Stomach (tissue), 8 donors: ENCODE measurements at regions not wholly inside any gene's neighbourhood (a gene's known extent, or its start where the extent isn't known, plus 50 kb on each side); places are given as distances from the start of the nearest gene placed in this dataset.

ENCODE experiments used
- DNase-seq, 2 donors: peaks; one replicate each; pipeline versions ENCODE4 v3.0.0 to v3.0.0-alpha.2; 2013 to 2019
- H3K27ac ChIP-seq, 5 donors: fragments of 200-600 bp in 4 of 5; sonication (generic) in 4 of 5; one replicate each; pipeline ENCODE4 v1.5.1; 2013 to 2019; ENCODE audit warnings: mild to moderate bottlenecking in 1 of 5, moderate library complexity in 1 of 5
- H3K27me3 ChIP-seq, 3 donors: fragments of 200-600 bp; sonication (generic); one replicate each; pipeline ENCODE4 v1.5.1; 2017 to 2019; ENCODE audit warnings: mixed run types in 1 of 3
- H3K36me3 ChIP-seq, 4 donors: fragments of 200-600 bp; sonication (generic); 1 replicate in 3 of 4; 2 replicates in 1 of 4; pipeline ENCODE4 v1.5.1; 2016 to 2019
- H3K4me1 ChIP-seq, 4 donors: fragments of 200-600 bp; sonication (generic); one replicate each; pipeline ENCODE4 v1.5.1; 2016 to 2019
- H3K4me3 ChIP-seq, 4 donors: fragments of 200-600 bp; sonication (generic) in 3 of 4; one replicate each; pipeline ENCODE4 v1.5.1; 2016 to 2019; ENCODE audit warnings: mild to moderate bottlenecking in 1 of 4
- H3K9me3 ChIP-seq, 4 donors: fragments of 200-600 bp; sonication (generic); one replicate each; pipeline ENCODE4 v1.5.1; 2016 to 2019
- EP300 ChIP-seq: sonication (generic); formaldehyde crosslinking; IDR thresholded peaks from one replicate; pipeline ENCODE4 v1.6.1; 2017; ENCODE audit warnings: antibody characterized with exemption
- POLR2A ChIP-seq, 4 donors: fragments of 450-650 bp; IDR thresholded peaks; one replicate each; pipeline ENCODE4 v1.6.1; 2016; ENCODE audit warnings: antibody characterized with exemption in 4 of 4, control low read depth in 2 of 4, mild to moderate bottlenecking in 1 of 4, moderate library complexity in 1 of 4
- POLR2AphosphoS5 ChIP-seq, 3 donors: sonication (generic); formaldehyde crosslinking; IDR thresholded peaks; one replicate each; pipeline ENCODE4 v1.6.1; 2016; ENCODE audit warnings: antibody characterized with exemption in 3 of 3
- WGBS, 5 donors: extraction: QIAGEN DNeasy Blood & Tissue Kit in 3 of 5; methylation state at CpG; one replicate each; pipeline versions ENCODE4 v1.1.5 to v1.1.7; 2013 to 2018; 5-methylcytosine and 5-hydroxymethylcytosine counted together
- intact Hi-C: fragments of 100-400 bp; cut with DNase I; formaldehyde crosslinking; loops from one replicate; pipeline ENCODE4 v1.15.1; 2023; ENCODE audit warnings: low total_unique reads
- TF ChIP-seq, protein P1 (sequence below), 7 experiments: fragments of 450-650 bp in 4 of 7; fragments of 200-600 bp in 3 of 7; sonication (generic) in 3 of 7; IDR thresholded peaks; one replicate each; pipeline ENCODE4 v1.5.1; 2016 to 2019; ENCODE audit warnings: antibody characterized with exemption in 7 of 7, control low read depth in 2 of 7, mild to moderate bottlenecking in 1 of 7
- donor health status: healthy with polysubstance abuse.
- donor health status: Bipolar disorder and iron deficiency.
- donor health status: healthy.

DNA sequence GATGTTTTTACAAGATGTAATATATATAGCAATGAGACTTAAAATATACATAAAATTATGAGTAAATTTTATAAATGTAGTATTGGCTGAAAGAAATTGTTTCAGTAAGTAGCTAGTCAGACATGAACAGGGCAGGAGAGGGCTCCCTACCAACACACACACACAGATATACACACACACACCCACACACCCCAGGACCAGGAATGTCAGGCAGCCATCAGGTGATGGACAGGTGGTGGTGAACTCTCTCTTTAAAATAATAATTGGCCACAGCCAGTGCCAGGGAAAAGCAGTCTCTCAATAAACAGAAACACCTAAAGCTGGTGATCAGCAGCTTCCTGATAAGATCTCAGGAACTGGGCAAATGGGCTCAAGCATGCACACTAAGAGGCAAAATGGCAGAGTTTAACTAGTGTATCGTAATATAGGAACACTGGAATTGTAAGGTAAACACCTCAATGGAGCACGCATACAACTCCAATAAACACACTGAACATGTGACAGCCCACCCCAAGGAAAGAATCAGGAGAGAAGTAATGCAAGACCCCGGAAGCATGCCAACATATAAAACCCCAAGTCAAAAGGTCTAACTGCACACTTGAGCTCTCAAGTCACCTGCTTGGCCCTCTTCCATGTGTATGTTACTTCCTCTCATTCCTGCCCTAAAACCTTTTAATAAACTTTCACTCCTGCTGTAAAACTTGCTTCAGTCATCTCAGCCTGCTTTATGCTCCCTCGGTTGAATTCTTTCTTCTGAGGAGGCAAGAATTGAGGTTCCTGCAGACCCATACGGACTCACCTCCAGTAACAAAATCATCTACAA, 1034.1 kb upstream of the SEMA6D start:
- Histone ChIP-seq H3K9me3 (no peaks in the 10 kb centered on the region), H3K27ac (no peak overlapping the region), H3K4me3 (no peak overlapping the region), H3K27me3 (no peaks in the 10 kb centered on the region), H3K4me1 (no peaks in the 10 kb centered on the region), H3K36me3 (no peaks in the 10 kb centered on the region)
- WGBS, 5 donors = 70 to 89% (median 81%) methylated on average over 5 of the region's 5 CpGs
- TF ChIP-seq, protein P1, sequence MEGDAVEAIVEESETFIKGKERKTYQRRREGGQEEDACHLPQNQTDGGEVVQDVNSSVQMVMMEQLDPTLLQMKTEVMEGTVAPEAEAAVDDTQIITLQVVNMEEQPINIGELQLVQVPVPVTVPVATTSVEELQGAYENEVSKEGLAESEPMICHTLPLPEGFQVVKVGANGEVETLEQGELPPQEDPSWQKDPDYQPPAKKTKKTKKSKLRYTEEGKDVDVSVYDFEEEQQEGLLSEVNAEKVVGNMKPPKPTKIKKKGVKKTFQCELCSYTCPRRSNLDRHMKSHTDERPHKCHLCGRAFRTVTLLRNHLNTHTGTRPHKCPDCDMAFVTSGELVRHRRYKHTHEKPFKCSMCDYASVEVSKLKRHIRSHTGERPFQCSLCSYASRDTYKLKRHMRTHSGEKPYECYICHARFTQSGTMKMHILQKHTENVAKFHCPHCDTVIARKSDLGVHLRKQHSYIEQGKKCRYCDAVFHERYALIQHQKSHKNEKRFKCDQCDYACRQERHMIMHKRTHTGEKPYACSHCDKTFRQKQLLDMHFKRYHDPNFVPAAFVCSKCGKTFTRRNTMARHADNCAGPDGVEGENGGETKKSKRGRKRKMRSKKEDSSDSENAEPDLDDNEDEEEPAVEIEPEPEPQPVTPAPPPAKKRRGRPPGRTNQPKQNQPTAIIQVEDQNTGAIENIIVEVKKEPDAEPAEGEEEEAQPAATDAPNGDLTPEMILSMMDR (IDR thresholded peaks at IDR 0.05) = no peak
- TF ChIP-seq POLR2A (IDR thresholded peaks at IDR 0.05) (no peak), EP300 (no peak), POLR2AphosphoS5 (IDR thresholded peaks at IDR 0.05) (no peak)
- intact Hi-C loops = no loop called here
- no peak for DNase-seq

DNA sequence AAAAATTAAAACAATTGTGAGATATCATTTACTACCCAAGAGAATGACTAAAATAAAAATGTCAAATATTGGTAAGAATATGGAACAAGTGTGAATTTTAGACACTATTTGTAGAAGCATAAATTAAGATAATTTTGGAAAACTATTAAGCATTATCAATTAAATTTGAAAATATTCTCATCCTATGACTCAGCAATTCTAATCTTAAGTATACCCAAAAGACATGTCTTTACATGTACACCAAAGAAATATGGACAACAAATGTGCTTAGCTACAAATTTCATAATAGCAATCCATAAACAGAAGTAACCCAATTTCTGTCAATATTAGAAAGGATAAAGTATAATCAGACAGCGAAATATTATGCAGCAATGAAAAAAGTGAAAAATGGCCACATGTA, 1032.2 kb upstream of the SEMA6D start:
- no peak overlapping the region for H3K27ac ChIP-seq
- intact Hi-C loops = no loop called here
- no peaks in the 10 kb centered on the region for H3K27me3 ChIP-seq
- TF ChIP-seq POLR2AphosphoS5 (IDR thresholded peaks at IDR 0.05) (no peak), EP300 (no peak), POLR2A (IDR thresholded peaks at IDR 0.05) (no peak)
- TF ChIP-seq, protein P1 (IDR thresholded peaks at IDR 0.05) = no peak
- WGBS, 5 donors = 2 to 85% (median 36%) methylated on average over 1 of the region's 1 CpG
- H3K9me3 ChIP-seq = no peaks in the 10 kb centered on the region
- no peaks in the 10 kb centered on the region for H3K36me3 ChIP-seq
- no peak for DNase-seq
- H3K4me3 ChIP-seq = no peak overlapping the region
- no peaks in the 10 kb centered on the region for H3K4me1 ChIP-seq

DNA sequence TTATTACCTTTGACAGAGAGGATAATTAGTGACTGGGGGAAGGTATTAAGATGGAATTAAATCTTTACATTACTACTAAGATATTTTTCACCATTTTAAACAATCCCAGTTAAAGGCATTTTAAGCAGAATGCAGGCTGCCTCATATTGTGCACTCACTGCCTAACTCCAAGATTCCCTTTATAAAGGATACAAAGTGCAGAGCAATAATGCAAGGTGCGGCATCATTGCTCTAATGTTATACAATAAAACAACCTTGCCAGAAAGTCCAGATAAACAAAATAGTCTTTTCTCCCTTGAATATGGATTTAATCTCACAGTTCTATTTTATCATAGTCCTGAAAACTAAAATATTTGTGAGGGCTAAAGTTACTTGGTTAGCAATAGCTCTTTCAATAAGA, 1031.6 kb upstream of the SEMA6D start:
- Histone ChIP-seq H3K4me1 (no peaks in the 10 kb centered on the region), H3K9me3 (no peaks in the 10 kb centered on the region), H3K36me3 (no peaks in the 10 kb centered on the region), H3K4me3 (no peak overlapping the region), H3K27me3 (no peaks in the 10 kb centered on the region), H3K27ac (no peak overlapping the region)
- intact Hi-C loops = no loop called here
- WGBS, 5 donors = 84 to 96% (median 94%) methylated on average over 1 of the region's 1 CpG
- no peak for TF ChIP-seq POLR2AphosphoS5 (IDR thresholded peaks at IDR 0.05)
- no peak for TF ChIP-seq POLR2A (IDR thresholded peaks at IDR 0.05)
- no peak for TF ChIP-seq EP300
- TF ChIP-seq, protein P1 (IDR thresholded peaks at IDR 0.05) = no peak
- no peak for DNase-seq

DNA sequence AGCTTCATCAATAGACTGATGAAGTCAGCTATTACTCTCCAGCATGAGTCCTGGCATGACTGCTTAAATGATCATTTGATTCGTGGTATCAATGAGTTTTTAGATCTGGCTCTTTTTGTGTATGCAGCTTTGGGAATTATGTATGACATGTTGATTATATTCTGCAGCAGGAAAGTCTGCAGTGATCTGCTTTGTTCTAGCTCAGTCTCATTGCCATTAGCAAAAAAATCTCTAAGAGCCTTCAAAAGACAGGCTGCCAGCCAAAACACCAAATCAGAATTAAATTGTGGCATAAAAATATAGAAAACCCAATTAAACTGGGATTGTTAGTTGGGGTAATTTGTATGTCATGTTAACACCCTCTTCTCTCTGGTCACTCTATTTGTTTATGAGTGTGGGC, 1021.0 kb upstream of the SEMA6D start:
- Histone ChIP-seq H3K36me3 (no peaks in the 10 kb centered on the region), H3K9me3 (peaks cover 0 to 3% (median 0%) of the 10 kb centered on the region in 4 donors), H3K4me1 (no peaks in the 10 kb centered on the region), H3K27ac (no peak overlapping the region), H3K4me3 (no peak overlapping the region), H3K27me3 (no peaks in the 10 kb centered on the region)
- TF ChIP-seq POLR2A (IDR thresholded peaks at IDR 0.05) (no peak), EP300 (no peak), POLR2AphosphoS5 (IDR thresholded peaks at IDR 0.05) (no peak)
- TF ChIP-seq, protein P1 (IDR thresholded peaks at IDR 0.05) = no peak
- intact Hi-C loops = no loop called here
- WGBS, 5 donors = 28 to 46% (median 33%) methylated on average over 1 of the region's 1 CpG
- DNase-seq = no peak
